ENCODE measurements at regions not wholly inside any gene's neighbourhood (a gene's known extent, or its start where the extent isn't known, plus 50 kb on each side); places are given as distances from the start of the nearest gene placed in this dataset.
A peak's percentile ranks its signal among the peaks of the same experiment; 100 is the strongest.

- DNase-seq (ENCODE audit: insufficient read length, low spot score) = no peak
- no peak for FAIRE-seq
- no peak for TF ChIP-seq POLR2A (IDR thresholded peaks at IDR 0.05; ENCODE audit: low read depth, low read length)
Observed at GRCh38 chr6:104527761-104528415, 331.8 kb downstream of the HACE1 start.

DNA sequence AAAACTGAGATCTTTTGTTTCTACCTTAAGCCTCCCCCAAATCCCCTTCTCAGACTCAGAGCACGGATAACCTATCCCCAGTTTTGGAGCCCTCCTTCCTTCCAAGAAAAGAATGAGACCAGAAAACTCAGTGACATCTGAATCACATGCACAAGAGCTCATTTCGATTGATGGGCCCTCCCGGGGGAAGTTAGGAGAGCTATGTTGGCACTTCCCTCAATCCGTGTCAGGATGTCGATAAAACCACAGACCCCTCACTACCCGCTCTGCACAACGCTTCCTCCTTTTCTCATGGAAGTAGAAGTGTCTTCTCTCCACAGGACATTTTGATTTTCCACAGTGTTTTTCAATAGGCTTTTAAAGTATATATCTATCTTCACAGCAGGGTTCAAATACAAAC lies 332.4 kb downstream of the HACE1 start:
- DNase-seq (ENCODE audit: insufficient read length, low spot score) (no peak), FAIRE-seq (no peak)
- no peak for TF ChIP-seq POLR2A (IDR thresholded peaks at IDR 0.05; ENCODE audit: low read depth, low read length)

DNA sequence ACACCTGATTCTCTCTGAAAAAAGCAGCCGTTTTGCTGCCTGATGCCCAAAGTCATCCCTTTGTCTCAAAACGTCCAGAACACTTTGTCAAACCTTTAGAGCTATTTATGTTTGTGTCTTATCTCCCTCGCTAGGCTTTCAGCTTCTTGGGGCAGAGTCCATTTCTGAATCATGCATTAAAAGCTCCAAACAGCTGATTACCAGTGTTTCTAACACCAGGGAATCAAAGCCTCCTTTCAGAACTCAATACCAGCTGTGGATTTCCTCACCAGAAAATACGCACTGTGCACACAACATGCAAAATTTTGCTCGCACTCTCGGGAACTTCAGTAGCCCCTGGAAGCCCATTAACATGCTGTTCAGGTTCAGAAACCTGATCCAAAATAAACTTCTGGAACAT lies 333.3 kb downstream of the HACE1 start:
- FAIRE-seq = no peak
- no peak for DNase-seq (ENCODE audit: insufficient read length, low spot score)
- no peak for TF ChIP-seq POLR2A (IDR thresholded peaks at IDR 0.05; ENCODE audit: low read depth, low read length)

DNA sequence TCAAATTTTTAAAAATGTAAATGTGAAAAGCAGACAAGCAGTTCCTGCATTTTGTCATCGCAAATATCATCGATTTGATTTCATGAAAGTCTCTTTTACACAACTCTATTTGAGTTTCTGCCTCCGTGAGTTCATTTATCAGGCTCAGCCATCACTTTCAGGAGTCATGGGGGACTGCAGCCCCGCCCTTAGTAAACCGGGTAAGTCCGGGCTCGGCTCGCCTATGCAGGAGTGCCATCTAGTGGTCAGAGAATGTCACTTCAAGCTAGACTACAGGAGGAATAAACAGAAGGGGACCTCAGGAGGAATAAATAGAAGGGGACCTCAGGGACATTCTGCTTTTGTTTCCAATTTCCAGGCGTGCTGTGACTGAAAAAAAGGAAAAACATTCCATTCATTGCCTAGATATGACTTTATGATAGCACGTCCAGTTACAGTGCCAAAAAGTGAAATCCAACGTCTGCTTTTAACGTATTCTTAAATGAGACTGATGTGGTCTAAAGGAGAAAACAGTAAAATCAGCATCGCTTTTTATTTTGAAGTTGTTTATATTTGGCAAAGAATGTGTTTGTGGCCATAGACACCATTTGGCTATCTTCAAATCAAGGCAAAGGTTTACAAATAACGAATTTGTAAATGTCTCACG lies 333.9 kb downstream of the HACE1 start:
- FAIRE-seq = peak; percentile 77
- peak; percentile 21 for DNase-seq (ENCODE audit: insufficient read length, low spot score)
- no peak for TF ChIP-seq POLR2A (IDR thresholded peaks at IDR 0.05; ENCODE audit: low read depth, low read length)

DNA sequence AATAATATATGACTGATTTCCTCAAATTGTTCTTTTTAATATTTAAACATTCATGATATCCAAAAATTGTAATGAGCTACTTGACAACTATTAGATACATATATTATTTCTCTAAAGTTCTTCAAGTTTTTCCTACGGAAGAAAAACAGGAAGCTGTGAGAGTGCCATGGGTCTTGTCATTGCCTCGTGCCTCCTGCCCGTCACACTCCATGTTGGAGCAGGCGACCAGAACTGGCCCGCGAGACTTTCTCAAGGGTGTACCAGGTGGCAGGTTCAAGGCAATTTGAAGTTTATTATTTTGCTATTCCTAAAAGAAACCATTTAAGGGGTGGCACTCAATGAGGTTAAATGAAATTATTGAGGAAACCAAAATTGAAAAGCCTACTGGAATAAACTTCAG lies 337.2 kb downstream of the HACE1 start:
- no peak for DNase-seq (ENCODE audit: insufficient read length, low spot score)

GRCh38 chr6:104521176-104521575 lies 338.5 kb downstream of the HACE1 start:
- no peak for TF ChIP-seq POLR2A (IDR thresholded peaks at IDR 0.05; ENCODE audit: low read depth, low read length)
- no peak for FAIRE-seq
- no peak for DNase-seq (ENCODE audit: insufficient read length, low spot score)

More for the DNA sequence above, 337.2 kb downstream of the HACE1 start:
- TF ChIP-seq POLR2A (IDR thresholded peaks at IDR 0.05; ENCODE audit: low read depth, low read length) = no peak
- no peak for FAIRE-seq

- no peak for FAIRE-seq
- TF ChIP-seq POLR2A (IDR thresholded peaks at IDR 0.05; ENCODE audit: low read depth, low read length) = no peak
- DNase-seq (ENCODE audit: insufficient read length, low spot score) = no peak
Observed at GRCh38 chr6:104519566-104519965, 340.2 kb downstream of the HACE1 start.

DNA sequence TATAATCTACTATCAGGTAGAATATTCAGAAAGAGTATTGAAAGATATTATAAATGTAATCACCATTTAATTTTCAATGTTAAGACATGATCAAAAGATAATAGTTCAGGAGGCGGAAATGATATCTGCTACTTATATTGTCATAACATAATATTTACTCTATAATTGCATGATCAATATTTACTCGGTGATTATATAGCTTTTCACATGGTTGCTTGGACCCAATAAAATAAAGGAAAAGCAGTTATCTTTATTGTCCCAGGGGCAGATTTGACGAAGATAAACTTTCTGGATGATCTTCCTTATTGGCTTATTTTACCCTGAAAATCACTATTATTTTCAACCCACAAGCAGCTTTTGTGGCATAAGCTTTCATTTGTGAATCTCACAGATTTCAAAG lies 350.4 kb downstream of the HACE1 start:
- FAIRE-seq = no peak
- no peak for TF ChIP-seq POLR2A (IDR thresholded peaks at IDR 0.05; ENCODE audit: low read depth, low read length)
- no peak for DNase-seq (ENCODE audit: insufficient read length, low spot score)

DNA sequence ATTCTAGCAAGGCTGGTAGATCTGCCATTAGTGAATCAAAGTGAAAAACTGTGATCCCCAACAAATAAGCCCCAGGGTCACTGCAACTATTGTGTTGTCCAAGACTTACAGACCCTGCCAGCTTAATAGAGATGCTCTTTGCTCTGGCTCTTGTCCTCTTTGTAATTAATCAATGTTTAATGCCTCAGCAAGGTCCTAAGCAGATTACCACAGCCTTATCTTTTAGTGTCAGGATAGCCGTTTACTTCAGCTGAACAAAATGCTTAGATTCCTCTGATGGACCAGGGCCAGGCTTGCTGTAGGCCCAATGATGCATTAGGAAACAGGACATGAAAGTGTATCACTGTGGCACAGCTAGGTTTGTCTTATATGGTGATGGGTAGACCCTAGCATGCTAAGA lies 353.3 kb downstream of the HACE1 start:
- TF ChIP-seq POLR2A (IDR thresholded peaks at IDR 0.05; ENCODE audit: low read depth, low read length) = no peak
- no peak for FAIRE-seq
- DNase-seq (ENCODE audit: insufficient read length, low spot score) = no peak

DNA sequence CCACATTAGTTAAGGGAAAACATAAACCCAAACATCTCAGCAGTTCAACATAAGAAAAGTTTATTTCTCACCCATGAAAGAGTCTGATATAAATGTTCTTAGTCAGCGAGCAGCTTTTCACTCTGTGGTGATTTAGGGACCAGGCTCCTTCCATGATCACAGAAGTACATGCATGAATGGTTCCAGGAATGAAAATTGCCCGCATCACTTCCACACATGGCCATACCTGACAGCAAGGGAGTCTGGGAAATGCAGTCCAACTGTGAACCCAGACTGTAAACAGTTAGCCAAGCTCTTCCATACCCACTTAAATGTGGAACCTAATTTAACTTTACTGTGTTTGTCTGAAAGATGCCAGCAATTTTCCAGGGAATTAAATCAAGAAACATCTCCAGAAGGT lies 353.9 kb downstream of the HACE1 start:
- FAIRE-seq (no peak), DNase-seq (ENCODE audit: insufficient read length, low spot score) (no peak)
- TF ChIP-seq POLR2A (IDR thresholded peaks at IDR 0.05; ENCODE audit: low read depth, low read length) = no peak

GRCh38 chr6:104500265-104500664 lies 359.5 kb downstream of the HACE1 start:
- DNase-seq (ENCODE audit: insufficient read length, low spot score) (no peak), FAIRE-seq (no peak)
- no peak for TF ChIP-seq POLR2A (IDR thresholded peaks at IDR 0.05; ENCODE audit: low read depth, low read length)

- TF ChIP-seq POLR2A (IDR thresholded peaks at IDR 0.05; ENCODE audit: low read depth, low read length) = no peak
- FAIRE-seq = no peak
- no peak for DNase-seq (ENCODE audit: insufficient read length, low spot score)
Observed at GRCh38 chr6:104486035-104486434, 373.7 kb downstream of the HACE1 start.

DNA sequence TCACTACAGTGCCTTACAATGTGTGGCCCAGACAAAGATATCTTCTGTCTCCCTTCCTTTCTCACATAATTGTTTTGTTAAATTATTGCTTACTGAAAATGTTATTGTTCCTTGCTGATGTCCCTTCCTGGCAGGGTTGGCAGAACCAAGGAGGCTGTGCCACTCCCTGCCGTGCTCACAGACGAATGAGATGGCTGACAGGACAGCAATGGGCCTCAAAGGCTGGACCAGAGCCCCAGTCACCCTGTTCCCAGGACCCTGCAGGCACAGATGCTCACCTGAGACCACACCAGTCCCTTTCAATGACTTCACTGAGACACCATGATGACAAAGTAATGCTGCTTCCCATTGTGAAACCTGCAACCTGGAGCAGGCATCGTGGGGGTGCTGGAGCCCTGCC lies 375.1 kb downstream of the HACE1 start:
- FAIRE-seq (no peak), DNase-seq (ENCODE audit: insufficient read length, low spot score) (no peak)
- TF ChIP-seq POLR2A (IDR thresholded peaks at IDR 0.05; ENCODE audit: low read depth, low read length) = no peak

- DNase-seq (ENCODE audit: insufficient read length, low spot score) (no peak), FAIRE-seq (no peak)
- TF ChIP-seq POLR2A (IDR thresholded peaks at IDR 0.05; ENCODE audit: low read depth, low read length) = no peak
Observed at GRCh38 chr6:104484191-104484590, 375.5 kb downstream of the HACE1 start.

- no peak for TF ChIP-seq POLR2A (IDR thresholded peaks at IDR 0.05; ENCODE audit: low read depth, low read length)
- FAIRE-seq (no peak), DNase-seq (ENCODE audit: insufficient read length, low spot score) (no peak)
Observed at GRCh38 chr6:104483225-104483834, 376.4 kb downstream of the HACE1 start.
